RWPE2 (cell line): ENCODE measurements at regions not wholly inside any gene's neighbourhood (a gene's known extent, or its start where the extent isn't known, plus 50 kb on each side); places are given as distances from the start of the nearest gene placed in this dataset.
"Not testable (repeated sequence)": the region's sequence is repeated elsewhere in the genome, so short reads cannot be mapped to it uniquely, and the experiment has no call there.

Experiments
- ATAC-seq: fragments of 200-7000 bp; cut with Tn5 transposase; 3 replicates; pipeline ENCODE4 v1.9.1; 2021; ENCODE audit warnings: low read depth
- DNase-seq: peaks from one replicate; pipeline ENCODE4 v3.0.0-alpha.2; 2020; ENCODE audit warnings: low spot score
- H3K27ac ChIP-seq: fragments of 450-650 bp; 2 replicates; pipeline ENCODE4 v1.5.1; 2017; ENCODE audit warnings: mild to moderate bottlenecking; ENCODE audit not compliant: poor library complexity, severe bottlenecking
- H3K27me3 ChIP-seq: fragments of 250-450 bp; sonication (Bioruptor Pico); 2 replicates; pipeline ENCODE4 v1.5.1; 2021; ENCODE audit warnings: mild to moderate bottlenecking, moderate library complexity; ENCODE audit not compliant: insufficient read depth, poor library complexity, severe bottlenecking
- H3K36me3 ChIP-seq: fragments of 250-450 bp; sonication (Bioruptor Pico); 2 replicates; pipeline ENCODE4 v1.5.1; 2020; ENCODE audit warnings: low read depth, mild to moderate bottlenecking, moderate library complexity
- H3K4me1 ChIP-seq: fragments of 250-450 bp; sonication (Bioruptor Pico); 2 replicates; pipeline ENCODE4 v1.5.1; 2021; ENCODE audit warnings: mild to moderate bottlenecking, moderate library complexity; ENCODE audit not compliant: insufficient read depth, poor library complexity, severe bottlenecking
- H3K4me3 ChIP-seq: fragments of 250-450 bp; sonication (Bioruptor Pico); 2 replicates; pipeline ENCODE4 v1.5.1; 2021; ENCODE audit warnings: mild to moderate bottlenecking, moderate library complexity; ENCODE audit not compliant: severe bottlenecking
- H3K9me3 ChIP-seq: fragments of 250-450 bp; sonication (Bioruptor Pico); 2 replicates; pipeline ENCODE4 v1.5.1; 2021; ENCODE audit warnings: mild to moderate bottlenecking, moderate library complexity; ENCODE audit not compliant: severe bottlenecking
- TF ChIP-seq, protein P1 (sequence below): fragments of 450-650 bp; IDR thresholded peaks from one replicate; pipeline ENCODE4 v1.5.1; 2017; ENCODE audit warnings: mild to moderate bottlenecking, moderate library complexity; ENCODE audit not compliant: poor library complexity, severe bottlenecking

DNA sequence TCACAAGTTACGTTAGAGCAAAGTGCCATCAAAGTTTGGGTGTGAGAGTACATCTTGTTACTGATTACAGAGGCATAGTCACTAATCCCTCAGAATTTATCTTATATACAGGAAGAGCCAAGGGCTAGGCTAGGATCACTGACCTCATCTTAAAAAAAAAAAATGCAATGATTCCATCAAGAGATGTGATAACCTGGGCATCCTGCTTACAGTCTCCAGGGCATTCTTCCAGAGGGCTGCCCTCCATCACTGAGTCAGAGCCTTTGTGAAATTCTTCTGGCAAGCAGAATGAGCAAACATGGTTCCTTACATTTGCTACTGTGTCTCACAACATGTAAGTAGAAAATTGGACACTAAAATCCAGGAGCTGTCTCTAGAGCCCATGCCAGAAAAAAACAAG, 410.6 kb downstream of the ZFHX3 start:
- TF ChIP-seq, protein P1, sequence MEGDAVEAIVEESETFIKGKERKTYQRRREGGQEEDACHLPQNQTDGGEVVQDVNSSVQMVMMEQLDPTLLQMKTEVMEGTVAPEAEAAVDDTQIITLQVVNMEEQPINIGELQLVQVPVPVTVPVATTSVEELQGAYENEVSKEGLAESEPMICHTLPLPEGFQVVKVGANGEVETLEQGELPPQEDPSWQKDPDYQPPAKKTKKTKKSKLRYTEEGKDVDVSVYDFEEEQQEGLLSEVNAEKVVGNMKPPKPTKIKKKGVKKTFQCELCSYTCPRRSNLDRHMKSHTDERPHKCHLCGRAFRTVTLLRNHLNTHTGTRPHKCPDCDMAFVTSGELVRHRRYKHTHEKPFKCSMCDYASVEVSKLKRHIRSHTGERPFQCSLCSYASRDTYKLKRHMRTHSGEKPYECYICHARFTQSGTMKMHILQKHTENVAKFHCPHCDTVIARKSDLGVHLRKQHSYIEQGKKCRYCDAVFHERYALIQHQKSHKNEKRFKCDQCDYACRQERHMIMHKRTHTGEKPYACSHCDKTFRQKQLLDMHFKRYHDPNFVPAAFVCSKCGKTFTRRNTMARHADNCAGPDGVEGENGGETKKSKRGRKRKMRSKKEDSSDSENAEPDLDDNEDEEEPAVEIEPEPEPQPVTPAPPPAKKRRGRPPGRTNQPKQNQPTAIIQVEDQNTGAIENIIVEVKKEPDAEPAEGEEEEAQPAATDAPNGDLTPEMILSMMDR = no peak
- DNase-seq (peak; percentile 68), ATAC-seq (peak; percentile 94)

DNA sequence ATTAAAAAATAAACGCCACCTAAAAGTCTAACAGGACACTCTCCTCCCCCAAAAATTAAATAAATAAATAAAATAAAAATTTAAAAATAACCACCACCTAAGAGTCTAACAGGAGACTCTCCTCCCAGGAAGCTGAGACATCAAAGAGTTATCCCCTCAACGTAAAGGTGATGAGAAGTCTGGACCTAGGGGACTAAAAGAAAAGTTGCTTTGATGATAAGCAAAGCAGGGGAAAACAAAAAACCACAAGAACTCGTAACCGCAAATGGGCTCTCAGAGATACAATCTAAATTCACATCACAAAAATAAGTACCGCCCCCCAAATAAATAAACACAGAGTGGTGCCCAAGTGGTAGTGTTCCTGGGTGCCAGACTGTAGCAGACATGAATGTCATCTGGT, 412.2 kb downstream of the ZFHX3 start:
- no peak for ATAC-seq
- DNase-seq = no peak
- Histone ChIP-seq H3K4me1 (peaks cover 31% of the 10 kb centered on the region), H3K9me3 (peaks cover 6% of the 10 kb centered on the region), H3K27ac (no peak overlapping the region), H3K4me3 (no peak overlapping the region), H3K36me3 (no peaks in the 10 kb centered on the region), H3K27me3 (no peaks in the 10 kb centered on the region)
- TF ChIP-seq, protein P1 = no peak

More for the DNA sequence above, 410.6 kb downstream of the ZFHX3 start:
- H3K9me3 ChIP-seq = peaks cover 6% of the 10 kb centered on the region
- H3K27me3 ChIP-seq = no peaks in the 10 kb centered on the region
- H3K4me3 ChIP-seq = no peak overlapping the region
- peak overlapping the region; percentile 63 for H3K27ac ChIP-seq
- no peaks in the 10 kb centered on the region for H3K36me3 ChIP-seq
- peaks cover 31% of the 10 kb centered on the region for H3K4me1 ChIP-seq

DNA sequence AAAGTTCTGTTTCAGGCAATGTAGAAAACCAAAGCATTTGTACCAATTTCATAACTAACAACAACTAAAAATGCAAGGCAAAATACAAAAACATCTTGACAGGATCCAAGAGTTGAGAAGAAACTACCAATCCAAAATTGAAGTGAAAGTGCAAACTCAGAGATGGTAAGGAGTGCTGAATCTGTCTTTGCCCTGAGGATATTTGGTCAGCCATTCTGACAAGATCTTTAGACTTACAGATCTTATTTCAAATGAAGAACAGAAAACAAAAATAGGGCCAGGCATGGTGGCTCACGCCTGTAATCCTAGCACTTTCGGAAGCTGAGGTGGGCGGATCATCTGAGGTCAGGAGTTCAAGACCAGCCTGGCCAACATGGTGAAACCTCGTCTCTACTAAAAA, 412.8 kb downstream of the ZFHX3 start:
- TF ChIP-seq, protein P1 = no peak
- Histone ChIP-seq H3K27ac (no peak overlapping the region), H3K27me3 (no peaks in the 10 kb centered on the region), H3K9me3 (peaks cover 6% of the 10 kb centered on the region), H3K4me1 (peaks cover 31% of the 10 kb centered on the region), H3K36me3 (no peaks in the 10 kb centered on the region), H3K4me3 (no peak overlapping the region)
- DNase-seq = no peak
- ATAC-seq = 0 out of 3 replicates have a peak, but pooled peaks have one; percentile 35

DNA sequence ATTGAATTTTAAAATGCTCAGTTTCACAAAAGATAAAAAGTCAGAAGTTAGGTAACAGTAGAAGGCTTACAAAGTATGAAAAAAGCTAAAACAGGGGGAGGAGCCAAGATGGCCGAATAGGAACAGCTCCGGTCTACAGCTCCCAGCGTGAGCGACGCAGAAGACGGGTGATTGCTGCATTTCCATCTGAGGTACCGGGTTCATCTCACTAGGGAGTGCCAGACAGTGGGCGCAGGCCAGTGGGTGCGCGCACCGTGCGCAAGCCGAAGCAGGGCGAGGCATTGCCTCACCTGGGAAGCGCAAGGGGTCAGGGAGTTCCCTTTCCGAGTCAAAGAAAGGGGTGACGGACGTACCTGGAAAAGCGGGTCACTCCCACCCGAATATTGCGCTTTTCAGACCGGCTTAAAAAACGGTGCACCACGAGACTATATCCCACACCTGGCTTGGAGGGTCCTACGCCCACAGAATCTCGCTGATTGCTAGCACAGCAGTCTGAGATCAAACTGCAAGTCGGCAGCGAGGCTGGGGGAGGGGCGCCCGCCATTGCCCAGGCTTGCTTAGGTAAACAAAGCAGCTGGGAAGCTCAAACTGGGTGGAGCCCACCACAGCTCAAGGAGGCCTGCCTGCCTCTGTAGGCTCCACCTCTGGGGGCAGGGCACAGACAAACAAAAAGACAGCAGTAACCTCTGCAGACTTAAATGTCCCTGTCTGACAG, 420.6 kb downstream of the ZFHX3 start:
- peak overlapping the region; percentile 88 for H3K27ac ChIP-seq
- H3K9me3 ChIP-seq, H3K27me3 ChIP-seq, H3K4me1 ChIP-seq, H3K36me3 ChIP-seq, DNase-seq: not testable (repeated sequence)
- peak overlapping the region; percentile 31 for H3K4me3 ChIP-seq
- ATAC-seq = peak; percentile 81
- TF ChIP-seq, protein P1 = peak; percentile 10

DNA sequence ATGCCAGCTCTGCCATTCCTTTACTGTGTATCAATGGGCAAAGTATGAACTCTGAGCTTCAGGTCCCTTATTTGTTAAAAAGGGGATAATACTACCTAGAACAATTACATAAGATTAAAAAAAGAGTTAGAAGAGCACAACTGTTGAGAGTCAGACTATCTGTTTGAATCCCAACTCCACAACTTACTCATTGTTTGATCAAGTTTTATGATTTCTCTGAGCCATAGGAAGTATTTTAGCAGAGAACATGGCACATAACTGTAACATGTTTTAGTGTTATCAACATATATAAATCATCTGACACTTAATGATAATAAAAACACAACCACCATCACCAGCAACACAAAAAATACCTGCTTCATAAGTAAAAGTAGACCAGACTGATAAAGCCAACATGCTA, 421.3 kb downstream of the ZFHX3 start:
- TF ChIP-seq, protein P1 = no peak
- Histone ChIP-seq H3K4me3 (peak overlapping the region; percentile 31), H3K27me3 (no peaks in the 10 kb centered on the region), H3K27ac (peak overlapping the region; percentile 88), H3K4me1 (peaks cover 8% of the 10 kb centered on the region), H3K9me3 (no peaks in the 10 kb centered on the region), H3K36me3 (no peaks in the 10 kb centered on the region)
- peak; percentile 17; the same call in 1 of the 3 replicates for ATAC-seq
- DNase-seq = no peak
